Sigmoid colon (tissue), 6 donors: ENCODE measurements at regions not wholly inside any gene's neighbourhood (a gene's known extent, or its start where the extent isn't known, plus 50 kb on each side); places are given as distances from the start of the nearest gene placed in this dataset.

Experiments used
- DNase-seq: peaks from one replicate; pipeline ENCODE4 v3.0.0-alpha.2; 2019
- H3K27ac ChIP-seq, 4 donors: fragments of 200-600 bp; sonication (generic); one replicate each; pipeline ENCODE4 v1.5.1; 2016 to 2019; ENCODE audit warnings: mild to moderate bottlenecking in 1 of 4
- H3K27me3 ChIP-seq, 3 donors: fragments of 200-600 bp; sonication (generic); one replicate each; pipeline ENCODE4 v1.5.1; 2019; ENCODE audit warnings: mild to moderate bottlenecking in 1 of 3
- H3K36me3 ChIP-seq, 4 donors: fragments of 200-600 bp; sonication (generic); one replicate each; pipeline ENCODE4 v1.5.1; 2016 to 2019
- H3K4me1 ChIP-seq, 4 donors: fragments of 200-600 bp; sonication (generic); one replicate each; pipeline ENCODE4 v1.5.1; 2017 to 2019
- H3K4me3 ChIP-seq, 4 donors: fragments of 200-600 bp; sonication (generic); one replicate each; pipeline ENCODE4 v1.5.1; 2017 to 2019; ENCODE audit warnings: mild to moderate bottlenecking in 2 of 4, moderate library complexity in 1 of 4
- H3K9me3 ChIP-seq, 4 donors: fragments of 200-600 bp in 3 of 4; sonication (generic) in 3 of 4; one replicate each; pipeline versions ENCODE4 v1.5.1 to v1.6.1; 2013 to 2019
- EP300 ChIP-seq, 4 donors: sonication (generic); formaldehyde crosslinking; IDR thresholded peaks; one replicate each; pipeline ENCODE4 v1.6.1; 2017; ENCODE audit warnings: antibody characterized with exemption in 4 of 4
- POLR2A ChIP-seq, 2 donors: fragments of 450-650 bp; IDR thresholded peaks; one replicate each; pipeline ENCODE4 v1.6.1; 2016; ENCODE audit warnings: antibody characterized with exemption in 2 of 2, mild to moderate bottlenecking in 2 of 2, moderate library complexity in 2 of 2
- POLR2AphosphoS5 ChIP-seq, 4 donors: sonication (generic); formaldehyde crosslinking; IDR thresholded peaks; one replicate each; pipeline ENCODE4 v1.6.1; 2017; ENCODE audit warnings: antibody characterized with exemption in 4 of 4
- WGBS, 2 donors: extraction: QIAGEN DNeasy Blood & Tissue Kit; methylation state at CpG; one replicate each; pipeline ENCODE4 v1.1.7; 2013; 5-methylcytosine and 5-hydroxymethylcytosine counted together
- intact Hi-C: fragments of 100-400 bp; cut with DNase I; formaldehyde crosslinking; loops from one replicate; pipeline ENCODE4 v1.15.1; 2023
- TF ChIP-seq, protein P1 (sequence below), 4 experiments: fragments of 450-650 bp in 3 of 4; fragments of 200-600 bp in 1 of 4; IDR thresholded peaks; one replicate each; pipeline ENCODE4 v1.5.1; 2016 to 2019; ENCODE audit warnings: antibody characterized with exemption in 4 of 4, mild to moderate bottlenecking in 3 of 4, moderate library complexity in 2 of 4
- donor health status: healthy with polysubstance abuse.
- donor health status: healthy.

DNA sequence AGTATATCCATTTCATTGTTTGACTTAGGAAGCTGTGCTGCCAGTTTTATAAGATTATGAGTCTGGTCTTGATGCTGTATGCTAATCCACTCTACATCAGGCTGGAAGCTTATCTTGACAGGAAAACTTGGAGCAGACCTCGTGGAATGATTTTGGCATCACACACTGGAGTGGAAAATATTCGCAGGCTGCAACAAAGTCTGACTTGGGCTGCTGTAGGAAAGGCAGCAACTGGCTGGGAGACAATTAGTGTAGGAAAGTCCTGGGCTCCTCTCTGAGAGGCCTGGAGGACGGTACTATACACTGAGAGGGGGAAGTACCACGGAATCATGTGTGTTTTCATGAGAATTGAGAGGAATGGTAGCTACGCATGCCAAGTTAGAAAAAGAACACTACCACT lies 383.7 kb downstream of the ETNK1 start:
- no peak for DNase-seq
- H3K4me3 ChIP-seq: no peak overlapping the region
- intact Hi-C loops: no loop called here
- H3K27me3 ChIP-seq: no peaks in the 10 kb centered on the region
- TF ChIP-seq POLR2AphosphoS5 (IDR thresholded peaks at IDR 0.05) (peak in 1 of 4 donors; percentile 10), POLR2A (IDR thresholded peaks at IDR 0.05) (no peak)
- no peaks in the 10 kb centered on the region for H3K36me3 ChIP-seq
- peaks cover 0 to 13% (median 8%) of the 10 kb centered on the region in 4 donors for H3K4me1 ChIP-seq
- no peak overlapping the region for H3K27ac ChIP-seq
- WGBS, 2 donors: 57 to 66% methylated on average over 5 of the region's 5 CpGs
- H3K9me3 ChIP-seq: no peaks in the 10 kb centered on the region

DNA sequence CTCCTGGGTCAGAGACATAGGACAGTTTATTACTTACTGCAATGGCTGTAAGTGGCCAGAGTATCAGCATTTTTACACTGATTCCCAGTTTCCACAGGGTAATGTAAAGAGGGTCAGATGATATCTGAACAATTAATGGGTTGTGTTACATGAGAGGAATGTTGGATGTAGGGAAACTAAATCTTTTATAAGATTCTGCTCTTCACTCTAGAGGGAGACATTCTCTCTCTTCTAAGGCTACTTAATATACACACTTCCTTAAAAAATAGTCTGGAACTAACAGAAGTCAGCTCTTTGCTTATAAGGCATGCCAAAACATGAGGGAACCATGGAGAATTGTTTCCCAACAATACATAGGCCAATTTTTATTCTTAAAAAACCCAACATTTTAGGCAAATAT lies 389.8 kb downstream of the ETNK1 start:
- H3K36me3 ChIP-seq: no peaks in the 10 kb centered on the region
- no peak overlapping the region for H3K4me3 ChIP-seq
- H3K4me1 ChIP-seq: no peaks in the 10 kb centered on the region
- no peaks in the 10 kb centered on the region for H3K27me3 ChIP-seq
- H3K9me3 ChIP-seq: no peaks in the 10 kb centered on the region
- intact Hi-C loops: no loop called here
- H3K27ac ChIP-seq: no peak overlapping the region
- TF ChIP-seq POLR2A (IDR thresholded peaks at IDR 0.05): no peak
- no peak for TF ChIP-seq POLR2AphosphoS5 (IDR thresholded peaks at IDR 0.05)
- TF ChIP-seq, protein P1, sequence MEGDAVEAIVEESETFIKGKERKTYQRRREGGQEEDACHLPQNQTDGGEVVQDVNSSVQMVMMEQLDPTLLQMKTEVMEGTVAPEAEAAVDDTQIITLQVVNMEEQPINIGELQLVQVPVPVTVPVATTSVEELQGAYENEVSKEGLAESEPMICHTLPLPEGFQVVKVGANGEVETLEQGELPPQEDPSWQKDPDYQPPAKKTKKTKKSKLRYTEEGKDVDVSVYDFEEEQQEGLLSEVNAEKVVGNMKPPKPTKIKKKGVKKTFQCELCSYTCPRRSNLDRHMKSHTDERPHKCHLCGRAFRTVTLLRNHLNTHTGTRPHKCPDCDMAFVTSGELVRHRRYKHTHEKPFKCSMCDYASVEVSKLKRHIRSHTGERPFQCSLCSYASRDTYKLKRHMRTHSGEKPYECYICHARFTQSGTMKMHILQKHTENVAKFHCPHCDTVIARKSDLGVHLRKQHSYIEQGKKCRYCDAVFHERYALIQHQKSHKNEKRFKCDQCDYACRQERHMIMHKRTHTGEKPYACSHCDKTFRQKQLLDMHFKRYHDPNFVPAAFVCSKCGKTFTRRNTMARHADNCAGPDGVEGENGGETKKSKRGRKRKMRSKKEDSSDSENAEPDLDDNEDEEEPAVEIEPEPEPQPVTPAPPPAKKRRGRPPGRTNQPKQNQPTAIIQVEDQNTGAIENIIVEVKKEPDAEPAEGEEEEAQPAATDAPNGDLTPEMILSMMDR (IDR thresholded peaks at IDR 0.05): no peak
- no peak for TF ChIP-seq EP300 (IDR thresholded peaks at IDR 0.05)
- no peak for DNase-seq

DNA sequence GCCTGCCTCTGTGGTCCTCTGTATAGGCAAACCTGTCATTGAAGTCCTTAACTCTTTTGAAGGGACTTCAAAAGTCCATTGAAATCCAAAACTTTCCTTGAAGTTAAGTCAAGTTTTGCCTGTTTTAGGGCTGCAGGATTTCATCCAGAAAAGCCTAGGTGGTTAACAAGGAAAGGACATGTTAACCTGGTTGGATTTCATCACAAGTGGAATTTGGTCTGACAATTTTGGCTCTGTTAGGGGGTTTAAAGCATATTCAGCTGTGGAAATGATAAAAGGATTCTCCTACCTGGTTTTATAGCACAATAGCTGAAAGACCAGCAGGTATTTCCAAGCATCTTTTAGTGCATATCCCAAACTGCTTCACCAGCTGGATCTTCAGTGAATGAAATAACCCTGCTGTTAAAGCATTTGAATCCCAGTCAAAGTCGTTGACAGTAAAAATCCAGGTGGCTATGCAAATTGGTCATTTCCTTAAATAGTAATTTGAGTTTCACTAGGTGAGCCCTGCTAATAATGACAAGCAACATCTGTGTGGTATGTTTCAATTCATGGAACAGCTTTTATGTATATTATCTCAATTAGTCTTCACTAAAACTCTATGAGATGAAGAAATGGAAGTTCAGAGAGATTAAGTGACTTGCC lies 400.5 kb downstream of the ETNK1 start:
- Histone ChIP-seq H3K9me3 (no peaks in the 10 kb centered on the region), H3K4me1 (no peaks in the 10 kb centered on the region), H3K36me3 (no peaks in the 10 kb centered on the region), H3K27me3 (no peaks in the 10 kb centered on the region), H3K27ac (no peak overlapping the region), H3K4me3 (no peak overlapping the region)
- intact Hi-C loops: no loop called here
- WGBS, 2 donors: 34 to 36% methylated on average over 1 of the region's 1 CpG
- TF ChIP-seq, protein P1 (IDR thresholded peaks at IDR 0.05): no peak
- TF ChIP-seq EP300 (IDR thresholded peaks at IDR 0.05) (no peak), POLR2A (IDR thresholded peaks at IDR 0.05) (no peak), POLR2AphosphoS5 (IDR thresholded peaks at IDR 0.05) (no peak)
- no peak for DNase-seq

DNA sequence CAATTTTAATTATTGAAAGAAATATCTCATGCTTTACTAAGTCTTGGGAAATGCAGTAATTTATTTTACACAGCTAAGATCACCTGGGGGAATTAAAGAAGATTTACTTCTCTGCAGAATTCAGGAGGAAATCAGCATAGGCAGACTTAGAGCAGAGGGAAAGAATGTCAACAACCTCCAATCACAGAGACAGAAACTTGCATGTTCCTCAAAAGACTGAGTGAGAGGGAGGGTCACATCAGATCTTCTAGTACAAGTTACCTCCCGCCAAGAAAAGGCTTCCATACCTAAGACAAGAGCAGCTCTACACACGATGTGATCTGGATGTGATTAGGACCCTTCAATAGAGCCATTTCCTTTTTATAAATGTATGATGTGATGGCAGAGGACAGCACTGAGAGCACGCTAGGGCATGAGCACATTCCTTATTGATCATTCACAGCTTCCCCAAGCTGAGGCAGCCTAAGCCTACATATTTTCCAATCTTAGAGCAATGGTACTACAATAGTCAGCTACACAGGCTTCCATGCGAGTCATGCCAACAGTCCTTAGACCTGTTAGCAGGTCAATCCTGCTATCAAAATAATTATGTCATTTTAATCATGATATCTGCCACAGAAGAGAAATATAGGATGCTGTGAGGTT lies 403.3 kb downstream of the ETNK1 start:
- intact Hi-C loops: no loop called here
- WGBS, 2 donors: 69% methylated on average over 4 of the region's 4 CpGs
- H3K27ac ChIP-seq: no peak overlapping the region
- no peak for TF ChIP-seq POLR2AphosphoS5 (IDR thresholded peaks at IDR 0.05)
- TF ChIP-seq, protein P1 (IDR thresholded peaks at IDR 0.05): no peak
- no peak for TF ChIP-seq EP300 (IDR thresholded peaks at IDR 0.05)
- no peak for TF ChIP-seq POLR2A (IDR thresholded peaks at IDR 0.05)
- no peak overlapping the region for H3K4me3 ChIP-seq
- no peak for DNase-seq
- no peaks in the 10 kb centered on the region for H3K9me3 ChIP-seq
- no peaks in the 10 kb centered on the region for H3K36me3 ChIP-seq
- H3K4me1 ChIP-seq: no peaks in the 10 kb centered on the region
- no peaks in the 10 kb centered on the region for H3K27me3 ChIP-seq

DNA sequence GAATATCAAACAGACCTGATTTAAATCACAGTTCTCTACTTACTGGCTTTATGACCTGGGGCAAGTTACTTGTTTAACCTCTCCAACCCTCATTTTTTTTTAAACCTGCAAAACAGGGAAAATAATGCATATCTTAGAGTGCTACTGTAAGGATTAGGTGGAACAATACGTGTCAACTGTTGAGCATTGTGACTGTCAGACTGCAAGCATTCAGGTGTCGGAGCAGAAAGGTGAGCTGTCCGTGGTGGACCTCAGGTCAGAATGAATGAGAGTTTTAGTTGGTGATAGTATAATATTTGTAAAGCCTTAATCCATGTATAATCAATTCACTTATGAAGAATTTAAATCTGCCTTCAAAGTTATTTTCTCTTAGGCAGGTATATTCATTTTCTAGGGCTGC lies 404.2 kb downstream of the ETNK1 start:
- no peaks in the 10 kb centered on the region for H3K27me3 ChIP-seq
- intact Hi-C loops: no loop called here
- 72 to 76% methylated on average over 3 of the region's 3 CpGs for WGBS, 2 donors
- H3K9me3 ChIP-seq: no peaks in the 10 kb centered on the region
- no peak for DNase-seq
- TF ChIP-seq EP300 (IDR thresholded peaks at IDR 0.05) (no peak), POLR2A (IDR thresholded peaks at IDR 0.05) (no peak), POLR2AphosphoS5 (IDR thresholded peaks at IDR 0.05) (no peak)
- TF ChIP-seq, protein P1 (IDR thresholded peaks at IDR 0.05): no peak
- no peaks in the 10 kb centered on the region for H3K36me3 ChIP-seq
- no peak overlapping the region for H3K27ac ChIP-seq
- no peak overlapping the region for H3K4me3 ChIP-seq
- H3K4me1 ChIP-seq: no peaks in the 10 kb centered on the region
